NCI-H2107 treated with DMSO at 0.1 percent for 48 hours (cell line): ENCODE measurements at regions not wholly inside any gene's neighbourhood (a gene's known extent, or its start where the extent isn't known, plus 50 kb on each side); places are given as distances from the start of the nearest gene placed in this dataset.

Experiments
- DNase-seq: peaks from one replicate; lab custom pipeline; 2025; ENCODE audit not compliant: unreplicated experiment; lab: John Stamatoyannopoulos, UW

DNA sequence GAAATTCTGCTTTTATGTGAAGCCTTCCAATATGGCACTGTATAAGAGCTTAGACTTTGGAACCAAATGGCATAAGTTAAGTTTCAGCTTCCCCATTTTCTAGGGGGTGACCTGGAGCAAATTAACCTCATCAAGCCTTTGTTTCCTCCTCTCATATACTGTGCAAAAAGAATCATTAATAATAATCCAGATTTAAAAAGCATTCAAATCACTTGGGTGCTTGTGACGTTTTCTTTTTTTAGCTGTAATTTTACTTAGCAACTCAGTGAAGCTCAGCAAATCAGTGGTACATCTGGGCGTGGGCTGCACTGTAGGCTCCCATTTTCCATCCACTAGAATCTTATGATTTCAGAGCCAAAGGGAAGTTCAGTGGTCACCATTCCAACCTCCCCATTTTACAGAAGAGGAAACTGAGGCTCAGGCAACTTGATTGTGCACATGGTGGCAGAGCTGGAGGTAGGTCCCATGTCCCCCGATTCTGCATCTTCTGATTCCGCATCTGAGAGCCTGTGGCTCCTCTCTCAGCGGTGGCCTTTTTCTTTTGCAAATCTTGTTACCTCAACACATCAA, 131.2 kb downstream of the SNAPC1 start:
- no peak for DNase-seq

DNA sequence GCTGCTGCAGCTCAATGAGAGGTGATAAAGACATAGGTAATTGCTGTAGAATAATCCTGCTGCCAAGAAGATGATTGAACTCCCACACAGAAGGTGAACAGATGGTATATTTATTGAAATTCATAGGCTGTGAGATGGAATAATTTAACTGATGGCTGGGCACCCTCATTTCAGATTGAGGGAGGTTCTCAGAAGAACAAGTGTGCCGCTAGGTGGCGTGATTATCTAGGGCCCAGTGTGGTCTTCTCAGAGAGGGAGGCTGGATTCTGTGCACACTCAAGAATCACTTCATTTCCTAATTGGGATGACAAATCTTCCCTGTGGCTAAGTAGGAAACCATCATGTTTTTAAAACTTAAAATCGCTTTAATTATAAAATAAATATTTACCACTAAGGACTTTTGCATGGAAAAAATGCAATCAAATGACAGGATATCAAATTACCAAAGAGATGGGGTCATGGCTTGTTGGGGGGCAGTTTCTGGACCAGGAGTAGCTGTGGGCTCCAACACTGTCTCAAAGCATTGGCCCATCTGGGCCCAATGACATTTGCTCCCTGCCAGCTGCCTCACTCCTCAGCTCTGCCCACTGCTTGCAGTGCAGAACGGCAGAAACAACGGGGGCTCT, 132.3 kb downstream of the SNAPC1 start:
- DNase-seq: peak; percentile 40

DNA sequence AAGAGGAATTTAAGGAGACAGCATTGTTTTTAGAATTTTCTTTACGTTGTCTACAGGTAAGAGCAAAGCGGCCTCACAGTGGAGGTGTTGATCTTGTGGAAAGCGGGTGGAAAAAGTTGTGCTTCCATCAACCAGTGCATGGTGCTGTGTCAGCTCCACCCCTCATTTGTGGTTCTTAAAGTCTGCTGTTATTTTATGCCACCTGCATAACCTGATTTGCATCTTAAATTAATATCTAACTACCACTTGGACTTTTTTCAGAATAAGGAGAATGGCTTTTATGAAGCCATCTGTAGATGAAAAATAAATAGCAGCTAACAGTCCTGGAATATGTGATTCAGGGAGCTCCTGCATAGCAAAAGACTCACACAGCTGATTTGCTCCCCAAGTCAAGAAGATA, 135.1 kb downstream of the SNAPC1 start:
- no peak for DNase-seq

- no peak for DNase-seq
These were observed 136.3 kb downstream of the SNAPC1 start for GRCh38 chr14:61898568-61898967.

- no peak for DNase-seq
These were observed 137.3 kb downstream of the SNAPC1 start for GRCh38 chr14:61899497-61899896.

DNA sequence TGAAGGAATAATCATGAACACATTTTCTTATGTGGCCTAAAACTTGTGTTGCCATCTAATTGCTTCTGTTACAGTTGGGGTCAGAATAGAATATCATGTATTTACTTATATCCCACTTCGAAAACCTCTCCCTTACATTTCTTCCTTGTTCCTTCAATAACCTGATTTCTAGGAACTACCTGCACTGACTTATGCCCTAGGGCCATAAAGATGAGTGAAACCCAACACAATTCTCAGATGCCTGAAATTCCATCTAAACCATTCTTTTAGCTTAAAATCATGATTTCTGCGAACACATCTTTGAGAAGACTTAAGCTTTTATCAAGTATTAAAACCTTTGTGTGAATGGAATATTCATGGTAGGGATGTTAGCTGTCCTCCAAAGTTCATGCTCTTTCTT, 142.7 kb downstream of the SNAPC1 start:
- no peak for DNase-seq

DNA sequence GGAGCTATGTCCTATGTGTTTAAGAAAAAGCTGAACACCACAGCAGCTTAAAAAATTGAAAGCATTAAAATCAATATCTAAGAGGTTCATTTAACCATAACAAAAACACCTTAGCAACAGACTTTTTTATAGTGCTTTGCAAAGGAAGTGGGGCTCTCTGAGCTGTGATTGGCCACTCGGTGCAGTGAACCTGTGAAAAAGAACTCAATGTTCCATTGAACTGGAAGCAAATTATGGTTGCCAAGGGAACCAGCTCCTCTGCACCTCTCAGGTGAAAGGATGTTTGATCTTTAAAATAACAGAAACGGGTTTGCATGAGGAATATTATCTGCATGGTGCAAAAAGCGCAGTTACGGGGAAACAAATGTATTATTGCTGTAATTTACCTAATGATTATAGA, 149.4 kb downstream of the SNAPC1 start:
- no peak for DNase-seq

GRCh38 chr14:61918998-61919397, 156.8 kb downstream of the SNAPC1 start:
- DNase-seq: no peak

DNA sequence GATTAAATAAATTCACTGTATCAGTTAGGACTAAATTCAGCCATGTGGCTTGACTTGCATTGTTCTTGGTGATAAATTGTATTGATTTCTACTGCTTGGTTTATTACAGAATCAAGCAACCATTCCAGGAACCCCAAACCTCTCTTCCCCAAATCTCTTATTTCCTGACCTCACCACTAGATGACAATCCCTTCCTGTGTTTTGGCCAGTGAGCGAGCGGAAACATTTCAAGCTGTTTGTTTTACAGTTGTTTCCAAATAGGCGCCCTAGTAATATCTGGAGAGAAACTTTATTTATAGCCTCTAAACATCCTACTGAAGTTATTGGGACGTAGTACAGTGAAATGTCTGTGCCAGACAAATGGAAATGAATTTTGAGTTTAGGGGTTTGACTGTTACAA, 161.1 kb downstream of the SNAPC1 start:
- no peak for DNase-seq

- DNase-seq: peak; percentile 44
These were observed 162.8 kb downstream of the SNAPC1 start for GRCh38 chr14:61925043-61925442.

DNA sequence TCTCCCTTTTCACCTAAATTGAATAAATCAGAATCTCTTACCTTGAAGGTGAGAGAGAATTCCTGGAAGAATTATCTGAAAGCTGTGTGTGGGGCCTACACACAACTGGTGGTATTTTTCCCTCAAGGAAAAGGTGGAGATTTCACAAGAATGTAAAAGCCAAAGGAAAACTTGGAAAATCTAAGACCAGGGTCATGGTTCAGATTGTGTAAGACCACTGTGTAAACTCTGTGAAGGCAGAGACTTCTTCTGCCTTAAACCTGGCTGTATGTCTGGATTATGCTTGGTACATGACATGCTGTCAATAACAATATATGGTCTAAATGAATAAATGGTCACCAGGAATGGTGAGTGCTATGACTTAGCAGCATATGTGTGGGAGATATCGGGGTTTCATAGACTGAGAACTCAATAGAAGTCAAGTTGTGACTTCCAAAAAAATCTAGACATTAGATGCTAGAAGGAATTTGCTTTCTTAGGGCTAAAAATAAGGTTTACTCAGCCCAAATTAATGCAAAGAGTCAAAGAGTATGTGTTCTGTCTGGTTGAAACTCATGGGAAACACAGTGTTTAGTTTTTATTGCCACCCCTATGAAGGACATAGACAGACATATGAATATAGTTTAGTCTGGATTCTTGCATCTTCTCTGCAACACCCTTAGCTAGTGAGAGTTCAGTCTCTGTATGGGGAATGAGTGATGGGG, 163.7 kb downstream of the SNAPC1 start:
- no peak for DNase-seq

- no peak for DNase-seq
These were observed 164.8 kb downstream of the SNAPC1 start for GRCh38 chr14:61927060-61927459.

DNA sequence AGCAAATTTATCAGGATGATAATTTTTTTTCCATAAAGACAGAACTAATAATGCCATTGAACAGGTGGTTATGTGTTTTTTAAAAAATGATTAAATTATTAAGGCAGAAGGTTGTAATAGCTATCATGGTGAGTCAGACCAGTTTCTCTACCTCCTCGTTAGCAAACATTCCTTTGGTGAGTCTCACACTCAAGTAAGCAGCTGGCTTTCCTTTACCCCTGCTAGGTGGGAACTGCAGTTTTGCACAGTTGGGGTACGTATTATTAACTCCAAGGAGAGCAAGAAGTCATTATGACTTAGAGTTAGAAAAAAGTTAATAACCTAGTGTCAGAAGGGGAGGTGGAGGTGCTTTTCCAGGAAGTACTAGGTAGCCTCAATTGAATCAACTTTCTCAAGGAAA, 165.3 kb downstream of the SNAPC1 start:
- DNase-seq: no peak

GRCh38 chr14:61928300-61928699, 166.1 kb downstream of the SNAPC1 start:
- no peak for DNase-seq

- DNase-seq: no peak
These were observed 166.5 kb downstream of the SNAPC1 start for GRCh38 chr14:61928701-61929100.

- no peak for DNase-seq
These were observed 167.4 kb downstream of the SNAPC1 start for GRCh38 chr14:61929651-61930050.

GRCh38 chr14:61930101-61930857, 168.1 kb downstream of the SNAPC1 start:
- DNase-seq: no peak

GRCh38 chr14:61932974-61933373, 170.8 kb downstream of the SNAPC1 start:
- DNase-seq: no peak

- no peak for DNase-seq
These were observed 172.2 kb downstream of the SNAPC1 start for GRCh38 chr14:61934385-61934784.

DNA sequence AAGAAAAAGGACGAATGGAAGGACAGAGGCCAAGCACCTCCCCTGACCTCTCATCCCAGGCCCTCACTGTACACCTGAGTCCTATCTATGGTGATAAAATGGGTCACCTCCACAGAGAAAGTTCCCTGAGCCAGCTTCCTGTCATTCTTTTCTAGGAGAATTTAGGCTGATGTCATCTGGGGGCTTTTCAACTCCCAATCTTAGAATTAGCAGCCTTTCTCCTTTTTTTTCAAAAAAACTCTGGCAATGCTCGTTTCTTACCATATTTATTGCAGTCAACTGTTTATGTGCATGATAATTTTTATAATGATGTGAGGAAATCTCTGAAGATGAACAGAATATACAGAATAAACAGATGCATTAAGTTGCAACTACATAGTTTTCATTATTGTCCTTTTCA, 177.6 kb downstream of the SNAPC1 start:
- no peak for DNase-seq

DNA sequence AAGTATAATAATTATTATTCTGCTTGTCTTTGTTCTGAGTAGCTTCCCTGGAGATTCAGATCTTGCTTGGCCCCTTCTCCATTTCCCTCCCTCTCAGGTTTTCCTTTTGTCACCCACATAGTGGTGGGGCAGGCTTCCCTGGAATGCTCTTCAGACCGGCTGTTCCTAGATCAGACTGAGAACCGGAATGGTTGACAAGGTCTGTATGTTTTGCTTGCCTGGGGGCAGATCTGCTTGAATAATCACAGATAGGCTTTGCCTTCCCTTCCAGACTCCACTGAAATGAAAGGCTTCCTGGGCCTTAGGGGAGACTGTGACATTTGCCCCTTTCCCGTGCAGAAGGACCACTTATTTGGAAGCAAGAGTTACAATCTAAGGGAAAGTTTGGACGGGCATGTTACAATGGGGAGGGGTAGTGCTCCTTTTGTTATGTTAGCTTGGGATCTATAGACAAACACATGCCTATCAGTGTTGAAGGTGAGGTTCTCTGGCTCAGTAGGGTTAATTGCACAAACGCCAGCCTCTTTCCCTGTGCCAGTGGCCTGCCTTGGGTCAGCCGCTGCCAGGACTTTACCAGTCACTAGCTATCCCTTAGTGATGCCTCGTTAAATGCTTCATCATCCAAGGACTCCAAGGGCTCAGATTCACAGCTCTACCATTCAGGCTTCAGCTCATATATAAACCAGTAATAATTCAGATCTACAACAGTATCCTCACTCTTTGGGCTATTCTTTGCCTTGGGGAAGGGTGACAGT, 178.6 kb downstream of the SNAPC1 start:
- DNase-seq: no peak
